Stimulated activated CD4-positive, alpha-beta T cell treated with anti-CD3 and anti-CD28 coated beads, Interleukin-4, amount 100 ng/mL, for 24 hours (primary cell): ENCODE measurements at regions not wholly inside any gene's neighbourhood (a gene's known extent, or its start where the extent isn't known, plus 50 kb on each side); places are given as distances from the start of the nearest gene placed in this dataset.

ENCODE experiments used
- DNase-seq: peaks from one replicate; pipeline ENCODE4 v3.0.0-alpha.2; 2020

DNA sequence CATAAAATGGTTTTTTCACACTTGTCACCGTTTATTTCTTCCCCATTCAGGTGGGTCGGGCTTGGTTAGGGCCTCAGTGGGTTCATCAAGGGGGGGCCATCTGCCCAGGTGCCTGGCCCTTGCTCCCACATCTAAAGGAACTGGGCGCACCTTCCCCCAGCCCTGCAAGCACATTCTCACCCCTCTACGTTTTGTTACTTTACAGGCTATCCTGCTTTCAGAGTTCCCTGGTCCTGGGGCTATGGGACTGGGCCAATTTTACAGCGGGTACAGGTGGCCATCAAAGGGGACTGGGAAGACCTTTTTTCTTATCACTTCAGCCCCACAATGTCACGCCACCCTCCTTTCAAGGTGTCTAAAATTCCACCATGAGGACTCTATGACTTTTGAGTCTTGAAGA is 71.8 kb upstream of the HAAO start:
- no peak for DNase-seq

DNA sequence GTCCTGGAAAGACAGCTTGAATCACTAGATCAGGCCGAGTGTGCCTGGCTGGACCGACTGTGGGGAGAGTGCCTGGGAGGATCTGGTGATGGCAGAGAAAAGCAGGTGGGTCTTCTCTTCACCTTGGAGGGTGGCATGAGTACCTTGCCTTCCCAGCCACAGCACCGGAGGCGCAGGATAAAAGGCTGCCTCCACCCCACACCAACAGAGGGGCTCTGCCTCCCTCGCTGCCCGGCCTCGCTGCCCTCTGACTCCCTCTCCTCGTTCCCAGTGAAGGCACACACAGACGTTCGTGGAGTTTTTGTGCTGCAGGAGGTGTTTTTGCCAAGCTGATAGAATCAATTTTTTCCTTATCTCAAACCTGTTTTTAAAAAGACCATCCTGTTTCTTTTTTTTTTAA is 71.4 kb upstream of the HAAO start:
- DNase-seq: no peak

DNA sequence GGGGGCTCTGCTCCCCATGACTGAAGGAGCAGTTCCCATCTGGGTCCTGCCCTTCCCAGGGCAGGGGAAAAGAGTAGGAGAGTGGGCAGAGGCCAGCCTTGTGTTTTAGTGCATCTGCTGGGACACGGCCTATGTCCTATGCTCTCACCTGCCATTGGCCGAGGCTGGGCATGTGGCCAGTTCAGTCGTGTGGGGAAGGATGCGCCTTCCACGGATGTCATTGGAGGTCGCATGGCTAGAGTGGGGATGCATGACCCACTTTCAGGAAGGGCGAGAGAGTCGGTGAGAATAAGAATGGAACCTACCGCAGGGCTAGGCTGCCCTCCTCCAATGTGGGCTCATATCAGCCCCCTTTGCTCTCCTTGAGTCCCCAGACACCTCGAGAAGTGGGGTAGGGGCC is 70.9 kb upstream of the HAAO start:
- no peak for DNase-seq

- no peak for DNase-seq
Observed at GRCh38 chr2:42862669-42863185, 70.3 kb upstream of the HAAO start.

DNA sequence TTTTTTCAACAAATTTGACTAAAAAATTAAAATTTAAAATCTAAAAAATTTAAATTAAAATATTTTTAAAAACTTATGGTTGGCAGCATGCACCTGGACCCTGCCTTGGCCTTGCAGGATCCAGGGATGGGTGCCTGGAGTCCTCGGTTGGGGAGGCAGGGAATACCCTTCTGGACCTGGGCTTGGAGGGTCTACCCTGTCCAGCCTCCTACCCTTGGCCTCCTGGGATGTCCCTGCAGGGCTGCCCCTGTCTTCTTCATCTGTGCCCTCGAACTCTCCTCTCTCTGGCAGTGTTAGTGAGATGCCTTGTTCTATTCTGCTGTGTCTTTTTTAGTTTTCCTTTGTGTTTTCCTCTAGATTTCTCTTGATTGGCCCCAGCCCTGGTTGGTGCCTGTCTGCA is 68.9 kb upstream of the HAAO start:
- no peak for DNase-seq

GRCh38 chr2:42860319-42861094 is 68.1 kb upstream of the HAAO start:
- no peak for DNase-seq

DNA sequence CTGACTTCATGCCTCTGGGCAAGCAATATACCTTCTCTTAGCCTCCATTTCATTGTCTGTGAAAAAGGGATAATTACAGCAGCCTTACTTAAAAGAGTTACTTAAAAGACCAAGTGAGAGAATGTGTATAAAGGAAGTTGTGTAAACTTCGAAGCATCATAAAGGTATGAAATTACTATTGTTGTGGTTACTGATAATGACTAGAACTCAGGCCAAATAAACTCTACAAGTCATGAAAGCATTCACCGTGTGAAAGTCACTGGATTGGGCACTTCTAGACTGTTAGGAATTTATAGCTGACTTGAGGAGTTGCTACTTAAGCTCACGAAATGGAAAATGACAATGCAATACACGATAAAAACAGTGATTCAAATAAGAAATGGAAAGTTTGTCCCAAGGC is 67.4 kb upstream of the HAAO start:
- DNase-seq: no peak

DNA sequence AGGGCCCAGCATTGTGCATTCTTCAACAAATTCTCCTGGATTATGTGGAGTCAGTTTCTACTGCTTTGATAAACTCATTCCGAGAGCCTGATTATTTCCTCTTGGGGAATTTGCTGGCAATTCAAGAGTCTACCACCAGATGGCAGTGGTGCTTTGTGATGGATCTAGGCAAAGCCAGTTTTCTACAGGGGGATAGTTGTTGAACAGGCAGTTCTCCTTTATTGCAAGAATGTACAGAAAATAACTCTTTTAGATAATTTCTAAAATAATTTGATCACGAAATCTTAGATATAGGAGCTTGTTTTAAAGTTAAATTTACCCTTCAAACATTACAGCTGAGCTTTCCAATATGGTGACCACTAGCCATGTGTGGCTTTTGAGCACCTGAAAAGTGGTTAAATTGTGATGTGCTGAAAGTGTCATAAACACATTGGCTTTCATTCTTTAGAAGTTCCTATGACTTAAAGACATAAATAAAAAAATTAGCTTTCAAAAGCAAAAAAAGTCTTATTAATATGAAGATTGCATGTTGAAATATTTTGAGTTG is 66.7 kb upstream of the HAAO start:
- peak; percentile 74 for DNase-seq

- DNase-seq: no peak
Observed at GRCh38 chr2:42858140-42859005, 66.0 kb upstream of the HAAO start.

- no peak for DNase-seq
Observed at GRCh38 chr2:42856891-42857632, 64.7 kb upstream of the HAAO start.

DNA sequence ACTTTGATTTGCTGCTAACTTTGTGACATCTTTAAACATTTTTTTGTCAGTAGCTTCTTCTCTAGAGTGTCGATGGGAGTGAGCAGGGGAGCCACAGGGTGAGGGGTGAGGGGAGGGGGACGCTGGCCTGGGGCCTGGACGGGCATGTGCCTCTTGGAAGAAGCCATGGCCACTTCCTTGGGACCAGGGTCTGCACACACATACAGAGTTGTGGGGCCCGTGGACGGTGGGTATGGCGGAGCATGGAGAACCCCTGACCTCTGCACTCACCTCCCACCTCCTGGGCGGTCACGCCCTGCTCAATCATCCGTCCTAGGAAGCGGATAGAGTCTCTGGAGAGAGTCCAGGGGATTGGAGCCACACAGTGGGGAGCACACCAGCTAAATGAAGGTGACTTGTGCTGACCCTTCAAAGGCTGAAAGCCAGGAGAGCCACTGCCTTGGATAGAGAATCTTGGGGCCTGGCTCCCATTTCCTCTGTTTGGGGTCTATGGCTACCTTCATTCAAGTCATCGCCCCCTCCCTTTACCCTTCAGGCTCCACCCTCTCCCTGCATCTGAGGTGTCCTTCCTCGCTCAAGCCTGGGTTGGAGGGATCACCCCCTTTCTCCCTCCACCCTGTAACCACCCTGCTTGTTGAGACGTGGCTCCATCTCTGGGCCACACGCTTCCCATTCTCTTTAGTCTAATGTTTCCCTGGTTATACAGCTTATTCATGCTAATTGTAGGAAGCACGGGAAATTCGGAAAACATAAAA is 63.9 kb upstream of the HAAO start:
- no peak for DNase-seq

GRCh38 chr2:42855221-42855970 is 63.0 kb upstream of the HAAO start:
- no peak for DNase-seq

- no peak for DNase-seq
Observed at GRCh38 chr2:42854207-42854818, 61.9 kb upstream of the HAAO start.

- DNase-seq: no peak
Observed at GRCh38 chr2:42853549-42854206, 61.3 kb upstream of the HAAO start.

DNA sequence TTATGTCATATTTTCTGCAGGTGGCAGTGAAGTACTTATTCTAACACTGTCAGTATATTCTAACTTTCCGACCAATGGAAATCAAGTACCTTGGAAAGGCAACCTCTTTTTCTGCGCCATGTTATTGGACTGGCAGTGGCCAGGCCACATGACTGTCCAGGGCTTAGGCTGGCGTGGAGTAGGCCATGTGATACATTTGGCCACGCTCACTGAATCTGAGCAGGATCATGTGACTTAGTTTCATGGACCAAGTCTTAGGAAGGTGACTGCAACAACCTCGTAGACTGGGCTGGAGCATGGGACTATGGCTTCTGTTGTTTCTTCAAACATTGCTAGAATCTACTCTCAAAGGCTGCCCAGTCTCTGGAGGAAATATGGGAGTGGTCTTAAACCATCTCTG is 60.4 kb upstream of the HAAO start:
- DNase-seq: no peak

GRCh38 chr2:42851740-42852250 is 59.4 kb upstream of the HAAO start:
- no peak for DNase-seq

- no peak for DNase-seq
Observed at GRCh38 chr2:42851186-42851585, 58.8 kb upstream of the HAAO start.

DNA sequence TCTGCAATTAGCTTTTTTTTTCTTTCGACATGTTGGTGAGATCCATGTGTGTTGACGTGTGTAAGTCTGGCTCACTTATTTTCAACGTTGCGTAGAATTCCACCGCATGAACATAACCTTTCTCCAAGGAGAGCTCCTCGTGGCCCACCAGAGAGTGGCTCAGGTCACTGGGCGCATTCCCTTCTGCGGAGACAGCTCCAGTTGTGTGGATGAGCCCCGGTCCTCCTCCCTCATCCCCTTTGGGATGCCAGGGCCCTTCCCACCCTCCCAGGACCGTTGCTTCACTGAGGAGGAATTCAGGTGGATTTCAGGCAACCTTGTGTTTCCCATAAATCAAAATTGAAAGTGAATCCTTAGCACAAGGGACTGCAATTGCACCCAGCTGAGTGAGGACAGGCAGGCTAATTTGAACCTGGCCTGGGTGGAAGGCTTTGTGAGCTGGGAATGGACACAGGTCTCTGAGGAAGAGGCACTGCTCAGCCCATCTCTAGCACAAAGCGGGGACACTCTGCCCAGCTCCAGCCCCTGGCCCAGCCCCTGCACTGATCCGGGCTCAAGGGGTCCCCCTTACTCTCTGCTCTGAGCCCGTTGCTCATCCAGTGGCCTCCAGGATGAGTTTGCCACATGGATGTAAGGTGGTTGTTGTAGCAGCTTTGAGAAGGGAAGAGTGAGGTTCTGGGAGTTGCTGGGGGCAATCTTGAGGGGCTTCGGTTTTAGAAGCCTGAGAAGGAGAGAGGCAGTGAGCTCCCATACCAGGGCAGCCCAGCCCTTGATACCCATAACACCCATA is 57.8 kb upstream of the HAAO start:
- no peak for DNase-seq

GRCh38 chr2:42849311-42849710 is 56.9 kb upstream of the HAAO start:
- no peak for DNase-seq
